Activated CD4-positive, alpha-beta T cell treated with anti-CD3 and anti-CD28 coated beads for 36 hours (primary cell): ENCODE measurements at regions not wholly inside any gene's neighbourhood (a gene's known extent, or its start where the extent isn't known, plus 50 kb on each side); places are given as distances from the start of the nearest gene placed in this dataset.

ENCODE experiments used
- ATAC-seq: fragments of 200-7000 bp; cut with Tn5 transposase; one replicate; pipeline ENCODE4 v1.10.0; 2021; ENCODE audit warnings: mild to moderate bottlenecking, moderate library complexity
- CTCF ChIA-PET: fragments of 350-600 bp; sonication (Branson Sonifier 250); formaldehyde crosslinking; loops from one replicate; lab custom pipeline; 2021; ENCODE audit warnings: antibody characterized with exemption; lab: Charles Lee
- POLR2A ChIA-PET: fragments of 350-600 bp; sonication (Branson Sonifier 250); formaldehyde crosslinking; loops from one replicate; lab custom pipeline; 2021; ENCODE audit warnings: antibody characterized with exemption, inconsistent platforms; lab: Charles Lee
- DNase-seq: peaks from one replicate; pipeline ENCODE4 v3.0.0-alpha.2; 2020
- H3K27ac Mint-ChIP-seq: one replicate; pipeline ENCODE4 v1.8.0; 2021; ENCODE audit warnings: mixed read lengths
- H3K27me3 Mint-ChIP-seq: one replicate; pipeline ENCODE4 v1.8.0; 2021; ENCODE audit warnings: mixed read lengths
- H3K36me3 Mint-ChIP-seq: one replicate; pipeline ENCODE4 v1.8.0; 2021; ENCODE audit warnings: low read depth, mixed read lengths
- H3K4me1 Mint-ChIP-seq: one replicate; pipeline ENCODE4 v1.8.0; 2021; ENCODE audit warnings: mixed read lengths
- H3K4me3 Mint-ChIP-seq: one replicate; pipeline ENCODE4 v1.8.0; 2021; ENCODE audit warnings: mild to moderate bottlenecking, moderate library complexity, mixed read lengths
- H3K9me3 Mint-ChIP-seq: one replicate; pipeline ENCODE4 v1.8.0; 2021; ENCODE audit warnings: low read depth, mixed read lengths
- intact Hi-C, 2 experiments: fragments of 100-400 bp; cut with DNase I in 1 of 2; cut with micrococcal nuclease in 1 of 2; formaldehyde crosslinking; loops; one replicate each; pipeline versions ENCODE4 v1.14.2 to v1.15.1; 2022 to 2024; cut with DNase I, micrococcal nuclease

- ChIA-PET POLR2A (no interaction called here), CTCF (interaction anchor here (0.6 to 5.9 kb wide), 26 partner anchors 9 to 307 kb away, joined by 3 to 87 read pairs (median 4); no protein-coding TSS in a partner anchor)
- no peaks in the 10 kb centered on the region for H3K36me3 Mint-ChIP-seq
- no peak overlapping the region for H3K27ac Mint-ChIP-seq
- no peaks in the 10 kb centered on the region for H3K9me3 Mint-ChIP-seq
- no peak for ATAC-seq
- no peak for DNase-seq
- intact Hi-C loops, result loop anchor here (10.0 kb wide), 2 partner anchors 95 to 275 kb away; no protein-coding TSS in a partner anchor
- H3K27me3 Mint-ChIP-seq, result peaks cover 28% of the 10 kb centered on the region
- peaks cover 2% of the 10 kb centered on the region for H3K4me1 Mint-ChIP-seq
- H3K4me3 Mint-ChIP-seq, result no peak overlapping the region
Observed at GRCh38 chr17:27379888-27380533, 76.2 kb upstream of the KSR1 start.

- ATAC-seq, result no peak
- H3K27ac Mint-ChIP-seq, result no peak overlapping the region
- no peaks in the 10 kb centered on the region for H3K36me3 Mint-ChIP-seq
- no peak for DNase-seq
- no peaks in the 10 kb centered on the region for H3K9me3 Mint-ChIP-seq
- intact Hi-C loops, result loop anchor here (10.0 kb wide), 2 partner anchors 94 to 274 kb away; no protein-coding TSS in a partner anchor
- H3K4me1 Mint-ChIP-seq, result peaks cover 2% of the 10 kb centered on the region
- H3K27me3 Mint-ChIP-seq, result peaks cover 25% of the 10 kb centered on the region
- POLR2A ChIA-PET, result no interaction called here
- CTCF ChIA-PET, result interaction anchor here (0.7 to 5.9 kb wide), 25 partner anchors 10 to 307 kb away, joined by 3 to 87 read pairs (median 4); no protein-coding TSS in a partner anchor
- H3K4me3 Mint-ChIP-seq, result no peak overlapping the region
Observed at GRCh38 chr17:27380551-27380950, 75.7 kb upstream of the KSR1 start.

- H3K27me3 Mint-ChIP-seq, result peaks cover 23% of the 10 kb centered on the region
- POLR2A ChIA-PET, result no interaction called here
- ATAC-seq (peak; percentile 96), DNase-seq (peak; percentile 94)
- intact Hi-C loops, result loop anchor here (1.0 to 10.0 kb wide), 7 partner anchors 28 to 274 kb away; no protein-coding TSS in a partner anchor
- no peaks in the 10 kb centered on the region for H3K9me3 Mint-ChIP-seq
- no peaks in the 10 kb centered on the region for H3K36me3 Mint-ChIP-seq
- no peak overlapping the region for H3K4me3 Mint-ChIP-seq
- H3K27ac Mint-ChIP-seq, result no peak overlapping the region
- CTCF ChIA-PET, result interaction anchor here (0.7 to 5.9 kb wide), 29 partner anchors 9 to 273 kb away, joined by 3 to 87 read pairs (median 4); no protein-coding TSS in a partner anchor
- peaks cover 2% of the 10 kb centered on the region for H3K4me1 Mint-ChIP-seq
Observed at GRCh38 chr17:27381007-27381501, 75.2 kb upstream of the KSR1 start.

- peaks cover 23% of the 10 kb centered on the region for H3K27me3 Mint-ChIP-seq
- intact Hi-C loops, result loop anchor here (10.0 kb wide), 2 partner anchors 93 to 273 kb away; no protein-coding TSS in a partner anchor
- POLR2A ChIA-PET, result interaction anchor here (0.7 kb wide), 1 partner anchor 85 kb away, joined by 3 read pairs; no protein-coding TSS in a partner anchor
Observed at GRCh38 chr17:27382025-27382424, 74.2 kb upstream of the KSR1 start.

GRCh38 chr17:27384261-27384701 lies 72.0 kb upstream of the KSR1 start:
- H3K27ac Mint-ChIP-seq, result no peak overlapping the region
- ChIA-PET POLR2A (no interaction called here), CTCF (interaction anchor here (0.9 kb wide), 1 partner anchor 213 kb away, joined by 4 read pairs; no protein-coding TSS in a partner anchor)
- DNase-seq (no peak), ATAC-seq (no peak)
- intact Hi-C loops, result loop anchor here (10.0 kb wide), 2 partner anchors 91 to 271 kb away; no protein-coding TSS in a partner anchor
- H3K4me1 Mint-ChIP-seq, result peaks cover 12% of the 10 kb centered on the region
- H3K4me3 Mint-ChIP-seq, result no peak overlapping the region
- H3K36me3 Mint-ChIP-seq, result no peaks in the 10 kb centered on the region
- no peaks in the 10 kb centered on the region for H3K9me3 Mint-ChIP-seq
- peaks cover 15% of the 10 kb centered on the region for H3K27me3 Mint-ChIP-seq

More at GRCh38 chr17:27382025-27382424, 74.2 kb upstream of the KSR1 start:
- DNase-seq (no peak), ATAC-seq (no peak)
- CTCF ChIA-PET, result interaction anchor here (0.7 to 5.9 kb wide), 20 partner anchors 8 to 270 kb away, joined by 3 to 87 read pairs (median 4); no protein-coding TSS in a partner anchor
- H3K36me3 Mint-ChIP-seq, result no peaks in the 10 kb centered on the region
- no peak overlapping the region for H3K4me3 Mint-ChIP-seq
- H3K9me3 Mint-ChIP-seq, result no peaks in the 10 kb centered on the region
- H3K27ac Mint-ChIP-seq, result no peak overlapping the region
- H3K4me1 Mint-ChIP-seq, result peaks cover 2% of the 10 kb centered on the region

GRCh38 chr17:27384726-27385125 lies 71.5 kb upstream of the KSR1 start:
- no peaks in the 10 kb centered on the region for H3K9me3 Mint-ChIP-seq
- POLR2A ChIA-PET, result no interaction called here
- no peaks in the 10 kb centered on the region for H3K36me3 Mint-ChIP-seq
- peaks cover 10% of the 10 kb centered on the region for H3K27me3 Mint-ChIP-seq
- CTCF ChIA-PET, result interaction anchor here (0.8 to 1.3 kb wide), 3 partner anchors 18 to 215 kb away, joined by 3 to 6 read pairs (median 4); no protein-coding TSS in a partner anchor
- peaks cover 12% of the 10 kb centered on the region for H3K4me1 Mint-ChIP-seq
- no peak overlapping the region for H3K27ac Mint-ChIP-seq
- no peak overlapping the region for H3K4me3 Mint-ChIP-seq
- intact Hi-C loops, result loop anchor here (10.0 kb wide), 2 partner anchors 90 to 270 kb away; no protein-coding TSS in a partner anchor
- DNase-seq (no peak), ATAC-seq (no peak)

- ChIA-PET POLR2A (no interaction called here), CTCF (interaction anchor here (0.7 to 1.3 kb wide), 4 partner anchors 17 to 214 kb away, joined by 3 to 6 read pairs (median 4); no protein-coding TSS in a partner anchor)
- H3K4me3 Mint-ChIP-seq, result no peak overlapping the region
- no peak for DNase-seq
- ATAC-seq, result no peak
- H3K4me1 Mint-ChIP-seq, result peaks cover 12% of the 10 kb centered on the region
- intact Hi-C loops, result loop anchor here (10.0 kb wide), 2 partner anchors 89 to 269 kb away; no protein-coding TSS in a partner anchor
- H3K27ac Mint-ChIP-seq, result no peak overlapping the region
- no peaks in the 10 kb centered on the region for H3K36me3 Mint-ChIP-seq
- no peaks in the 10 kb centered on the region for H3K9me3 Mint-ChIP-seq
- peaks cover 6% of the 10 kb centered on the region for H3K27me3 Mint-ChIP-seq
Observed at GRCh38 chr17:27385626-27386025, 70.6 kb upstream of the KSR1 start.

- POLR2A ChIA-PET, result no interaction called here
- CTCF ChIA-PET, result interaction anchor here (0.7 kb wide), 1 partner anchor 228 kb away, joined by 3 read pairs; no protein-coding TSS in a partner anchor
- no peak for ATAC-seq
- Mint-ChIP-seq H3K4me3 (no peak overlapping the region), H3K27me3 (peaks cover 7% of the 10 kb centered on the region), H3K9me3 (no peaks in the 10 kb centered on the region), H3K36me3 (no peaks in the 10 kb centered on the region), H3K4me1 (peaks cover 10% of the 10 kb centered on the region), H3K27ac (no peak overlapping the region)
- intact Hi-C loops, result loop anchor here (10.0 kb wide), 2 partner anchors 88 to 268 kb away; no protein-coding TSS in a partner anchor
- no peak for DNase-seq
Observed at GRCh38 chr17:27386206-27387075, 69.8 kb upstream of the KSR1 start.

- no peaks in the 10 kb centered on the region for H3K9me3 Mint-ChIP-seq
- no peaks in the 10 kb centered on the region for H3K36me3 Mint-ChIP-seq
- peaks cover 10% of the 10 kb centered on the region for H3K4me1 Mint-ChIP-seq
- no peak for ATAC-seq
- intact Hi-C loops, result loop anchor here (10.0 kb wide), 2 partner anchors 85 to 265 kb away; no protein-coding TSS in a partner anchor
- POLR2A ChIA-PET, result no interaction called here
- CTCF ChIA-PET, result interaction anchor here (0.7 to 2.4 kb wide), 4 partner anchors 8 to 213 kb away, joined by 3 to 12 read pairs (median 3); no protein-coding TSS in a partner anchor
- peaks cover 12% of the 10 kb centered on the region for H3K27me3 Mint-ChIP-seq
- no peak overlapping the region for H3K27ac Mint-ChIP-seq
- no peak overlapping the region for H3K4me3 Mint-ChIP-seq
- no peak for DNase-seq
Observed at GRCh38 chr17:27389542-27390140, 66.6 kb upstream of the KSR1 start.

GRCh38 chr17:27390540-27390939 lies 65.7 kb upstream of the KSR1 start:
- ChIA-PET CTCF (interaction anchor here (0.7 to 1.8 kb wide), 4 partner anchors 11 to 210 kb away, joined by 3 to 9 read pairs (median 4); no protein-coding TSS in a partner anchor), POLR2A (no interaction called here)
- Mint-ChIP-seq H3K27me3 (peaks cover 18% of the 10 kb centered on the region), H3K4me3 (no peak overlapping the region), H3K9me3 (no peaks in the 10 kb centered on the region), H3K4me1 (peaks cover 10% of the 10 kb centered on the region), H3K36me3 (no peaks in the 10 kb centered on the region), H3K27ac (no peak overlapping the region)
- DNase-seq (no peak), ATAC-seq (no peak)
- intact Hi-C loops, result no loop called here
